NCI-H1105 (cell line): ENCODE measurements at regions not wholly inside any gene's neighbourhood (a gene's known extent, or its start where the extent isn't known, plus 50 kb on each side); places are given as distances from the start of the nearest gene placed in this dataset.
"Not testable (repeated sequence)": the region's sequence is repeated elsewhere in the genome, so short reads cannot be mapped to it uniquely, and the experiment has no call there.

Experiments used
- DNase-seq: peaks from one replicate; lab custom pipeline; 2025; lab: John Stamatoyannopoulos, UW

DNA sequence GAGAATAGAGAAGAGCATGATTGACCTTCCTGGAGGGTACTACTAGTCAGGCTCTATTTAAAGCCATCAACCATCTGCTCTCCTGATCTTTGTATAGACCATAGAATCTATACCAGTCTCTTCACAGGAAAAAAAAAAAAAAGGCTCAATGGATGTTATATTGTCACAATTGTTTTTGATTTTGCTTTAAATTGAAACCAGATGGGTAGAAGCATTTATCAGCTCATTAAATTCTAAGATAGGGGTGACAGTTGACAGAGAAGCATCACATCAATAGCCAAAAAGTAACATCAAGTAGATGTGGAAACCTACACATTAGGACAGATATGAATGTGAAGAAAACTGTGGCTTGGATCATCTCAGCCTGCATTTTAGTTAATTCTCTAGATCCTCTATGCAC is 558.9 kb upstream of the MBL2 start:
- DNase-seq, result no peak

DNA sequence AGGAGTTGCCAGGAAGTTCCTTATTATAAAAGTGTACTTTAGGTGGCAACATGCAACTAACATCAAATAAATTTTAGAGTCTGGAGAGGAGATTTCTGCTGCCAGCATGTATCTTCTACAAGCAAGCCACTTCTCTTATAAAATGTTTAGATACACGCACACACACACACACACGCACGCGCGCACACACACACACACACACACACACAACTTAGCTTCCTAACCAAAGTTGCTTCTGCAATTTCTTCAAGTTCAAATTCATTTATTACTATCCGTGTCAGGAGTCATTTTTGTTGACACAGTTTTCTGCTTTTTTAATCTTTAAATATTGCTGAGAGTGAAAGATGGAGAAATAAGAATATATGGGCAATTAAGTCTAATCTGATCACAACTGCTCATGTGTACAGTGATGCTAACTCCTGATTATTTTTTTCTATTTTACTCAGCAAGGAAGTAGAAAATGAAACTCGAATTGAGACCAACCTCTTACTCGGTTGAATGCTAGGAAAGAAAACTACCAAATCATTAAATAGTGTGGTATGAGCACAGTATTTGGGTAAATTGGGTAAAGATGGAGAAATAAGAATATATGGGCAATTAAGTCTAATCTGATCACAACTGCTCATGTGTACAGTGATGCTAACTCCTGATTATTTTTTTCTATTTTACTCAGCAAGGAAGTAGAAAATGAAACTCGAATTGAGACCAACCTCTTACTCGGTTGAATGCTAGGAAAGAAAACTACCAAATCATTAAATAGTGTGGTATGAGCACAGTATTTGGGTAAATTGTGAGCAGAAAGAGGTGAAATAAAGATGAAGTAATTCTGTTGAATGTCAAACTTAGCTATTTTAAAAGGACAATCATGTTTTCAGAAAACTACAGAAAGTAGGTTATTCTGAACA is 554.1 kb upstream of the MBL2 start:
- not testable (repeated sequence) for DNase-seq

DNA sequence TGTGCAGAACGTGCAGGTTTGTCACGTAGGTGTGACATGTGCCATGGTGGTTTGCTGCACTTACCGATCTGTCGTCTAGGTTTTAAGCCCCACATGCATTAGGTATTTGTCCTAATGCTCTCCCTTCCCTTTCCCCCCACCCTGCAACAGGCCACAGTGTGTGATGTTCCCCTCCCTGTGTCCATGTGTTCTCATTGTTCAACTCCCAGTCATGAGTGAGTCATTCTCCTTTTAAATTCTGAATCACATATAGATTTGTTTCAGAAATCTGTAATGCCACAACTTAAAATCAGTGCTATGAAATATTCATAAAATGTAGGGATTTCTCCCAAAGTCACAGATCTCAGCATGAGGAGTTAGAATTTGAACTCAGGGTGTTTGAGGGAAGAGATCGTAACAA is 552.5 kb upstream of the MBL2 start:
- DNase-seq, result no peak

DNA sequence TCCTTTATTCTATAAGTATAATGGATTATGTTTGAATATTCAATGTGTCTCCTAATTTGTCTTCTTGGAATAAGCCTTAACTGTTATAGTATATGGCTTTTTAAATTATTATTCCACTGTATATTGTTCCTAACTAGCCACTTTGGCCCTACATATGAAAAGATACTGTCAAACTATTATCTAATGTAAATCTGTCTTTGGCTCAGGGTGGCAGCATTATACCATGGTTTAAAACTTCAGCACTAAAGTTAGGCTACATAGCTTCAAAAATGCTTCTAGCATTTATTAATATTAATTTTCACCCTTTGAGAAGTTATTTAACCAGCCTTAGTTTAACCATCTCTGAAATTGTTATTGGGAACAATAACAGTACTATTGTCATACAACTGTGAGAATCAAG is 543.1 kb upstream of the MBL2 start:
- no peak for DNase-seq

DNA sequence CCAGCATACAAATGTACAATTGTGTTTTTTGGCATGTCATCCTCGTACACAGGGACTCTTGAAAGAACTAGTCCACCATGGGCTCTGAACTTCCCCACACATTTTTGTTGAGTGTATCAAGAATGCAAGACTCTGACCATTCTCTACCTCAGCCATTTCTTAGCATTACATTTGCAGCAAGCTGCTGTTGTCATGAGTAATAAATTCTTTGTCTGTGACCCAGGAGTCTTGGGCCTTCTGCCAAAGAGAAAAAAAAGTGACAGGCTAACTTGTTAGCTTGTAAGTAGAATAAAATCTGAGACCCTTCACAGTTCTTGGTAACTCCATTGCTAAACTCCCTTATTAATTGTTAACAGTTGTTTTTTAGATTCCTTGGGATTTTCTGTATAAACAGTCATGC is 542.3 kb upstream of the MBL2 start:
- no peak for DNase-seq

DNA sequence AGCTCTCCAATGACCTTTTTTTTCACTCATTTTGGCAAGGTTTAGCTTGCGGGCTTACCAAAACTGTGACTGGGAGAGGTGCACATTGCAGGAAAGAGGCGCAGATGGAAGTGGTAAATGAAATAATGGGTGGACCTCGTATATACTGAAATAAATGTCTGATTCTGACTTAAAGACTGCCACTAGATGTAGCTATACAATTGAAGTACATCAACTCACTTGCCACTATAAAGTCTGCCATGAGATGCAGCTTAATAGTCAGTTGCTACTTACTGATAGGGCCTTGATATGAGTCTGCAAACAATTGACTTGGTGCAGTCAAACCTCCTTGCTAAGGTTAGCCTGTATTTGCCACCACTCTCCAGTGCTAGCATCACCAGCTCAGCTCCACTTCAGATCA is 525.9 kb upstream of the MBL2 start:
- no peak for DNase-seq

DNA sequence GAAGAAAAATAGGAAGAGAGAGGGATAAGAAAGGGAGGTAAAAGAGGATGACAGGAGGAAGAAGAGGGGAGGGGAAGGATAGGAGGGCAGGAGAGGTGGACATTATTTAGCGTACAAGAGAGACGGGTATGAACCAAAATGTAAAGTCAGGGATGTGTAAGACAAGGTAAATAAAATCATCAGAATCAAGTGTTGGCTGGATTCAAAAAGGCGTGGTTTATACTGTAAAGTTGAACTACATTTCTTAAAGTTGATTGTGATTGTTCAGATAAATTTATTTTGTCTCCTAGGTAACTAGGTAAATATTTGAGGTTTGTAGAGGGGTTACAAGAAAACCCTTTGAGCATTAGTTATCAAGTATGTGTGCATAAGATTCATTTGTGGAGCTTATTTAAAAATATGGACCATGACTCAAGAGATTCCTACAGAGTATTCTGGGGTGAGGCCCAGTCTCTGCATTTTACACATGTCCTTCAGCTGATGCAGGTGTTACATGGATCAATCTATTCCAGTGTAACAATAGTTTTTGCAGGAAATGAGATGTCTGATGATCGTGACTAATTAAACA is 512.1 kb upstream of the MBL2 start:
- no peak for DNase-seq

DNA sequence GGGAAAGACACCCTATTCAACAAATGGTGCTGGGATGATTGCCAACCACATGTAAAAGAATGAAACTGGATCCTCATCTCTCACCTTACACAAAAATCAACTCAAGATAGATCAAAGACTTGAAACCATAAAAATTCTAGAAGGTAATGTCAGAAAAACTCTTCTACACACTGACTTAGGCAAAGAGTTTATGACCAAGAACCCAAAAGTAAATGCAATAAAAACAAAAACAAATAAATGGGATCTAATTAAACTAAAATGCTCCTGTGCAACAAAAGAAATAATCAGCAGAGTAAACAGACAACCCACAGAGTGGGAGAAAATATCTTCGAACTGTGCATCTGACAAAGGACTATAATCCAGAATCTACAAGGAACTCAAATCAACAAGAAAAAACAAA is 504.2 kb upstream of the MBL2 start:
- no peak for DNase-seq

DNA sequence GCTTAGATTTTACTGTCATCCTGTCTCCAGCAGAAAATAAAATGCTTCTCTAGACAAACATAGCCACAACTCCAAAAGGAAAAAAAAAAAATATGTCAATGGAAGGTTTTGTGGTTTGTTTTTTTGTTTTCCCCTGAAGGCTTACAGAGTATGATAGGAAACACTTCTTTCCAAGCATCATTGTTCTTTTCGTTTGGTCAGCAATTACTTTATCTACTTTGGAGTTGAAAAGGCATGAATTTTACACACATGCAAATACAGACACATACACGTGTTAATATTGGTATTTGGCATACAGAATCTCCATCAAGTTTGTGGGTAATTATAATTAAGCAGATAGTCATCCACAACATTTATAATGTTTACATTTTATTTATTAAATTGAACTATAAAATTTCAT is 496.9 kb upstream of the MBL2 start:
- DNase-seq, result no peak

DNA sequence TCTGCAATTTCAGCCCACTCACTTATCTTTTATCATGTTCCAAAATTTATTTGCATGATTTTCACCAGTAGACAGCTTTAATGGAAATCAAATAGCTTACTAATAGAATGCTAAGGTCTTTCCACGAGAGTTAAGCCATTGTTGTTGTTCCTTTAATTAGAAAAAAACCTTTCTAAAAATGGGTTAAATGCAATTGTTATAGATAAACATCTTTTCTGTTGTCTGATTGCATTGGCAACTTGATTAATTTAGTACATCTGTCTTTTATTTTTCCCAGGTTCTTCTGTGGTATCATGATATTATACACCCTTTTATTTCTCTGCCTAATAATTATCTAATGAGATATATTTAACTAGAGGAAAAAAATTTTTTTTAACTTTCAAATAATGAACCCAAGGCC is 487.6 kb upstream of the MBL2 start:
- no peak for DNase-seq

DNA sequence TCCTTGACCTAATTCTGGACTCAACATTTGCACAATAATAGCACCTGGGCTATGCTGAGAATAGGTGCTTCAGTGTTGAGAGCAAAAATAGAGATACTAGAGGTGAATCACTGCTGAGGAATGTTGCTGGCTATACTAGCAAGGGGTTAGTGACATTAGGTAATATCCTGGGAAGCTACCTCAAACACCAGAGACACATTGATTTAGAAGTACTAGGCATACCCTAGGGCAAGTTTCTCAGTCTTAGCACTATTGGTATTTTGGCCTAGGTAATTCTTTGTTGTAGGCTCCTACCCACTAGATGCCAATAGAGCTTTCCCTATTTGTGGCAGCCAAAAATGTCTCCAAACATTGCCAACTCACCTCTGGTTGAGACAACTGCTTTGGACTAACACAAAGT is 484.0 kb upstream of the MBL2 start:
- no peak for DNase-seq

DNA sequence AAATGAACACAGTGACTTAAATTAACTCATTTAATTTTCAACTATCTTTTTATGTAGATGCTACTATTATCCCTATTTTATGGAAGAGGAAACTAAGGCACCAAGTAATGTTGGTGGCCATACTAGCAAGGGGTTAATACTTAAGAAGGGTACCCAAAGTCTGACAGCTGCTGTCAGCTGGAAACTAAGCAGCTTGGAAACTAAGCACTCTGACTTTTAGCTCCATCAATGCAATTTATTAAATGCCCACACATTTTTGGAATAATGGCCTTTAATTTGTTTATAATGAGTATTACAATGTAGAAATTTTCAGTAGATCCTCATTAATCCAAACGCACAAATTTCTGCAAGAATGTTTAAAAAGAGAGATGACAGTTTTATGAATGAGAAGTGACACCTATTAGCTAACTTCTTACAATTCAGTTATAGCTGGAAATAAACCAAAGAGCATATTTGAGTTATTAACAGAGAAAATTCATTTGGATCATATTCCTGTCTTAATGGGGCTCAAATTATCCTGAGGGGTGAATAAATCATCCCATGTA is 483.1 kb upstream of the MBL2 start:
- no peak for DNase-seq

DNA sequence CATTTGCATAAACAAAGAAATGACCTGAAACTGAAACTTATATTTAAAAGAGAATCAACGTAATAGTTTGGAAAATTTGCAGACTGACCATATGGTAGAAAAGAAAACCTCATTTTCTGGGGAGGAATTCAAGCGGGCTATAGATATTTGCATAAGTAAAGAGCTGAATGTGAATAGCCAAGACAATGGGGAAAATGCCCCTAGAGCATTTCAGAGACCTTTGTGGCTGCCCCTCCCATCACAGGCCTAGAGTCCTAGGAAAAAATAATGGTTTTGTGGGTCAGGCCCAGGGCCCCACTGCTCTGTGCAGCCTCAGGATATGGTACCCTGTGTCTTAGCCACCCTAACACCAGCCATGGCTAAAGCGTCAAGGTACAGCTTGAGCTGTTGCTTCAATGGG is 480.6 kb upstream of the MBL2 start:
- DNase-seq, result no peak

DNA sequence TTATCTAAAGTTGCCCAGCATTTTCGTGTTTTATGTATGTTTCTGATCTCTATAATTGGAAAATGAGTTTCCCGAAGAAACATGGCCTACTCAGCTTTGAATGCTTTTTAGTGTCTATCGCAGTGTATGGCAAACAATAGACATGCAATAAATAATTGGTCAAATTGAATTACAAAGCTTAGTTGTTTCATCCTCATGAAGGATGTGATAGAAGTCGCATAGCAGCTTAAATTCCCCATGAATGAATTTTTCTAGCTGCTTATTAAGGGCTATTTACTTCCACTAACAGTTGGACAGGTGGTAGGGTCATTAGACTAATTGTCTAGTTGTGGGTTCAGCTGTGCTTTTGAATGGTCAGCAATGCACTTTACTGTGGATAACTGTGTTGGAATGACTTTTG is 467.3 kb upstream of the MBL2 start:
- DNase-seq, result no peak

DNA sequence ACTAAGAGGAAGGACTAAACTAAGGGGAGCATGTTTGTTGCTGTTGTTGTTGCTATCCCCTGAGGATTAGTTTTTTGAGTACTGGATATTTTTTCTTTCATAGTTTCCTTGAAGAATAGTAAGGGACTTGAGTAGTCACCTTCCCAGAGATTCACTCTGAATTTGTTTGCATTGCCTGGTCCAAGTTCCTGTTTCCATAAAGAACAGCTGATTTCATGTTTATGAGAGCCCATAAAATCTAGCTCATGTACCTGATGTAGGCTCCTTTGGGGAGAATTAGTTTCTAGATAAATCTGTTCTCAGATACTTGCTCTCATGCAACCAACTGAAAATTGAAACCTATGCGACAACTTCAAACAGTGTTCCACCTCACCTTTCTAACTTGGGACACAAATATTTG is 464.4 kb upstream of the MBL2 start:
- DNase-seq, result no peak

DNA sequence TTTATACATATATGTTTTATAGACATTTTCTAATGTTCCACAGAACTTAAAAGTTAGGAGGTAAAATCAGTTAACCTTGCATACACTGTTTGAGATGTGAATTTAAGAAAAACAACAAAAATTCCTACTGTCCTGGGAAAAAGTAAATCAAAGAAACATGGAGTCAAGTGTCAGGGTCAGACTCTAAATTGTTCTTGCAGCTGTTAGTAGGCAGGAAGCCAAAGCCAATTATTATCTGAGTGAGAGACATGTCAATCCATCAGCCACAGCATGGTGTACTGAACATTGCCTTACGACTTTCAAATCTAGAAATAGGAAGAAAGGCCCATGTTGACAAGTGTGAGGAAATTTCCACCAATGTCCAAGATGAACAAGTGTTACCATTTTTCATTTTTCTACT is 461.2 kb upstream of the MBL2 start:
- no peak for DNase-seq

DNA sequence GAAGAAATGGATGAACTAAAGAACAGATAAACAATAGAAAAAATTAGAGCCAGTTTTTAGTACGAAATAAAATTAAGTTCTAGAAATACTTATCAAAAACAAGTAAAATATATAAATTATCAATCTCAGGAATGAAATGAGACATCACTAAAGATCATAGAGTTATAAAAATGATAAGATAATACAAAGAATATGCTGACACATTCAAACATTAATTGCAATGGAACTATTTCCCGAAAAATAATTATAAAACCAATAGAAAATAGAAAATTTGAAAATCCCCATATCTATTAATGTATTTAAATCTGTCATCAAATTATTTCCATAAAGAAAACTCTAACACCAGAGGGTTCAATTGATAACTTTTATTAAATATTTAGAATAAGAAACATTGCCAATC is 458.1 kb upstream of the MBL2 start:
- DNase-seq, result no peak

DNA sequence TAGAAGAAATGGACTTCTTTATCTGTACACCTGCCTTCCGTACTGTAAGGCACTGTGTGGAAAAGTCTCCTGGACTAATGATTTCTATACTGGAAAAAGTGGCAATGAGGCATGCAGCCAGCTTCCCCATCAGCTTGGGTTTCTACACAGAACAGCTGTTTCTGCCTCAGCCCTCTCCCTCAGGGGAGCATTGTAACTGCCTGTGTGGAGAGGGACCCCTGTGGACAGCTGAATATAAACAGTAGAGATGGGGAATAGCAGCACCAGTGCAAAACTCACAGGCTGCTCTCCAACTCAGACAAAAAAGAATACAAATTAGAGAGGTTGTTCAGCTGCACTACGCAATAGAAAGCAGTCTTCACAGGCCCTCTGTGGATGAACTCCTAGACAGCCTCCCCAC is 451.3 kb upstream of the MBL2 start:
- no peak for DNase-seq

DNA sequence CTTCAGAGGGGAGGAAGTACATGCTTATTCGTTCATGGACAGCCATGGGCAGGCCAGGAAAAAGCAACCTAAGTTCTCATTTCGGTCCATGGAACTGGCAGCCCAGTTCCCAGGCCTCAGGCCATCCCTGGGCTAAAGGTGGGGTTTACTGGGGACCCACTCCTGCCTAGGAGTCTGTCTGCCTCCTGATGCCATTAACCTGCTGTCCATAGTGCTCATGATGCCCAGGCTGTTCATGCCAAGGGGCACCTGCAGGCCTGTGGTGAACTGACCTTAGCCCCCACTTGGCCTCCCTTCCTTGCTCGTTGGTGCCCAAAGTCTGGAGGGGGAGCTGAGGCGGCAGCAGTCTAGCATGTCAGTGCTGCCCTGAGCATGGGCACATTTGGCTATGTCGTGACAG is 450.2 kb upstream of the MBL2 start:
- DNase-seq, result no peak

DNA sequence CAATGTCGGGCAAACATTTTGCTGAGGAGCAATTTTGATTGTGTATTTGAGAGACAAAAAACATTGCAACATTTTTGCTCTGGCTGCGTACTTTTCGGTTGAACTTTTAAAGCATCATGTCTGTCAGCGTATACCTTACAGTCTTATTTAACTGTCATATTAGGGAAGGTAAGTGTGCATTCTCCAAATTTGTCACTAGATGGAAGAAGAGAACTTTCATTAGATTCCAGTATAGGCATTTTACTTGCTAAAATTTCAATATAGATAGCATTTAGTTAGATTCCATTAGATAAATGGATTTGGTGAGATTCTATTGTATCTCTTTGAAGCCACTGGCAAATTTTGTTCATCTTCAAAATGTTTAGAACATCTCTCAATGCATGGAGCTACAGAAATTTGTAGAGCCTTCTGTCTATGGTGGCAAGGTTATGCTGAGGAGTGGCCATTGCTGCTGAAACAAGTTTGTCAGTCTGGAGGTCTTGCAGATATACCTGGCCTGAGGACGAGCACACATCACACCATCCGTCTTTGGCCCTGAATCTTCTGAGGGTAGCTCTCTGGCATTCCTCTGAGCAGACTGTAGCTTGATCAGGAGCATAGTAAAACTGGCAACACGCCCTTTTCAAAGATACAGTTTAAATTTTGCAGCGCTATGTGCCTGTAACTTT is 437.5 kb upstream of the MBL2 start:
- DNase-seq, result no peak

DNA sequence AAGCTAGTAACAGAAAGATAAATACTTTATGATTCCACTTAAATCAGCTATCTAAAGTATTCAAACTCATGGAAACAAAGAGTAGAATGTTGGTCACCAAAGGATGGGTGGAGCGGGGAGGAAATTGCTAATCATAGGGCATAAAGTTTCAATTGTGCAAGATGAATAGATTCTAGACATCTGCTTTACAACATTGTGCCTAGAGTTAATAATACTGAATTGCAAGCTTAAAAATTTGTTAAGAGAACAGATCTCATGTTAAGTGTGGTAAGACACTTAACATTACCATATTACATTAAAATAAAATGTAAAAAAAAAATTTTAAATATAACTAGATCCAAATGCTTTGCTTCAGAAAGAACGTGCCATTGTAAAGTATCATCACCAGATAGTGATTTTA is 411.1 kb upstream of the MBL2 start:
- DNase-seq, result no peak

DNA sequence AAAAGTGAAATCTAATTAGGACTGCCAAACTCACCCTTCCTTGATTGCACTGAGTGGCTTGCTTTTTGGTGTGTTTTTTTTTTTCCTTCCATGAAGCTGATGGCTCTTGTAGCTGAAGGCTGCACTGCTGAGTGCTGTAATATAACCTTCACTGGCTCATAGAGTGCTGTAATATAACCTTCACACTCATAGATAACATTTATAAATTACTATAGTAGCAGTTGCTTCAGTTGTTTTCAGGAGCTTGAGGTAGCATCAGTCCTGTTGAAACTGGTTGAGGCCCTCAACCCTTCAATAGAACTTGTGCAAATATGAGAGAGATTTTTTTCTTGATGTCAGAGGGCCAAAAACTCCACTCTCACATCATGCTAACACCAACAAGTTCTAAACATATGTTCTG is 404.9 kb upstream of the MBL2 start:
- DNase-seq, result no peak

DNA sequence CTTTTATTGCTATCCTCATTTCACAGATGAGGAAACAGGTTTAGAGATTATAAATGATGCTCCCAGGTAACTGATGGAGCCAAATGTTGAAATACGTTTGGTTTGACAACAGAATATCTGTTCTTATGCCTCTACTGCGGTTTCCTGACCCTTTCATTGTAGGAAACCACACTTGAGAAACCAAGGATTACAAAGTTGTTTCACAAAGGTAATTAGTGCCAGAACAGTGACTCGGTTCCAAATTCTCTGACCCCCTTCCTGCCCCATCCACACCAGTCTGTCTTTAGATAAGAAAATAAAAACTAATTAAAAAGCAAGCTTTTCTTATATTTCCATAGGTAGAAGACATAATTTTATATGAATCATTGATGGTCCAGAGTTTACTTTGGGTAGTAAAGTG is 393.7 kb upstream of the MBL2 start:
- no peak for DNase-seq
